ENCODE measurements at regions not wholly inside any gene's neighbourhood (a gene's known extent, or its start where the extent isn't known, plus 50 kb on each side); places are given as distances from the start of the nearest gene placed in this dataset.
"Not testable (repeated sequence)": the region's sequence is repeated elsewhere in the genome, so short reads cannot be mapped to it uniquely, and the experiment has no call there.

- H3K36me3 ChIP-seq (ENCODE audit: control insufficient read depth, low read length) = no peaks in the 10 kb centered on the region
- H3K9me3 ChIP-seq (ENCODE audit: control insufficient read depth, insufficient read depth, low read length) = peaks cover 3% of the 10 kb centered on the region; the same call in 1 of the 2 replicates
- no peaks in the 10 kb centered on the region for H3K79me2 ChIP-seq (ENCODE audit: control insufficient read depth, low read length)
- H3K9me2 ChIP-seq (replicated peaks; ENCODE audit: control insufficient read depth, low read length) = no peaks in the 10 kb centered on the region
- H3K4me1 ChIP-seq (ENCODE audit: control insufficient read depth, low read length) = no peaks in the 10 kb centered on the region
- H4K20me1 ChIP-seq (ENCODE audit: control insufficient read depth, insufficient read depth, low read depth, low read length) = no peaks in the 10 kb centered on the region
- H3K4me3 ChIP-seq (ENCODE audit: low read length) = no peak overlapping the region
- no peaks in the 10 kb centered on the region for H3K27me3 ChIP-seq (ENCODE audit: control insufficient read depth, low read length)
- TF ChIP-seq EZH2phosphoT487 (IDR thresholded peaks at IDR 0.05; ENCODE audit: borderline replicate concordance, low read length) = no peak
- TF ChIP-seq CTCF (IDR thresholded peaks at IDR 0.05; ENCODE audit: low read depth, low read length, poor library complexity, severe bottlenecking) = no peak
- H3K27ac ChIP-seq (ENCODE audit: low read depth, low read length) = no peak overlapping the region
- no peak overlapping the region for H3K4me2 ChIP-seq (ENCODE audit: low read length)
- H3F3A ChIP-seq (ENCODE audit: control insufficient read depth, insufficient read depth) = no peaks in the 10 kb centered on the region
These were observed 88.3 kb upstream of the PRDM9 start for GRCh38 chr5:23419115-23419514.

GRCh38 chr5:23412515-23412914 is 94.9 kb upstream of the PRDM9 start:
- H3K4me3 ChIP-seq (ENCODE audit: low read length) = no peak overlapping the region
- H3K27ac ChIP-seq (ENCODE audit: low read depth, low read length) = no peak overlapping the region
- H3K4me2 ChIP-seq (ENCODE audit: low read length) = no peak overlapping the region

GRCh38 chr5:23411994-23412393 is 95.4 kb upstream of the PRDM9 start:
- Histone ChIP-seq H3K36me3 (ENCODE audit: control insufficient read depth, low read length) (no peaks in the 10 kb centered on the region), H3K79me2 (ENCODE audit: control insufficient read depth, low read length) (no peaks in the 10 kb centered on the region), H4K20me1 (ENCODE audit: control insufficient read depth, insufficient read depth, low read depth, low read length) (no peaks in the 10 kb centered on the region), H3K4me2 (ENCODE audit: low read length) (no peak overlapping the region), H3K4me3 (ENCODE audit: low read length) (no peak overlapping the region), H3F3A (ENCODE audit: control insufficient read depth, insufficient read depth) (no peaks in the 10 kb centered on the region), H3K9me2 (replicated peaks; ENCODE audit: control insufficient read depth, low read length) (no peaks in the 10 kb centered on the region), H3K27me3 (ENCODE audit: control insufficient read depth, low read length) (no peaks in the 10 kb centered on the region), H3K4me1 (ENCODE audit: control insufficient read depth, low read length) (no peaks in the 10 kb centered on the region), H3K27ac (ENCODE audit: low read depth, low read length) (no peak overlapping the region), H3K9me3 (ENCODE audit: control insufficient read depth, insufficient read depth, low read length) (no peaks in the 10 kb centered on the region)
- no peak for TF ChIP-seq EZH2phosphoT487 (IDR thresholded peaks at IDR 0.05; ENCODE audit: borderline replicate concordance, low read length)
- no peak for TF ChIP-seq CTCF (IDR thresholded peaks at IDR 0.05; ENCODE audit: low read depth, low read length, poor library complexity, severe bottlenecking)

More at GRCh38 chr5:23412515-23412914, 94.9 kb upstream of the PRDM9 start:
- no peaks in the 10 kb centered on the region for H3K27me3 ChIP-seq (ENCODE audit: control insufficient read depth, low read length)
- H3K36me3 ChIP-seq (ENCODE audit: control insufficient read depth, low read length) = no peaks in the 10 kb centered on the region
- no peaks in the 10 kb centered on the region for H3K9me3 ChIP-seq (ENCODE audit: control insufficient read depth, insufficient read depth, low read length)
- no peaks in the 10 kb centered on the region for H3K79me2 ChIP-seq (ENCODE audit: control insufficient read depth, low read length)
- no peaks in the 10 kb centered on the region for H3K4me1 ChIP-seq (ENCODE audit: control insufficient read depth, low read length)
- TF ChIP-seq CTCF (IDR thresholded peaks at IDR 0.05; ENCODE audit: low read depth, low read length, poor library complexity, severe bottlenecking) = no peak
- TF ChIP-seq EZH2phosphoT487 (IDR thresholded peaks at IDR 0.05; ENCODE audit: borderline replicate concordance, low read length) = no peak
- H4K20me1 ChIP-seq (ENCODE audit: control insufficient read depth, insufficient read depth, low read depth, low read length) = no peaks in the 10 kb centered on the region
- no peaks in the 10 kb centered on the region for H3K9me2 ChIP-seq (replicated peaks; ENCODE audit: control insufficient read depth, low read length)
- H3F3A ChIP-seq (ENCODE audit: control insufficient read depth, insufficient read depth) = no peaks in the 10 kb centered on the region

- H4K20me1 ChIP-seq (ENCODE audit: control insufficient read depth, insufficient read depth, low read depth, low read length) = no peaks in the 10 kb centered on the region
- H3K4me1 ChIP-seq (ENCODE audit: control insufficient read depth, low read length) = no peaks in the 10 kb centered on the region
- H3F3A ChIP-seq (ENCODE audit: control insufficient read depth, insufficient read depth) = no peaks in the 10 kb centered on the region
- no peak overlapping the region for H3K4me3 ChIP-seq (ENCODE audit: low read length)
- no peak for TF ChIP-seq EZH2phosphoT487 (IDR thresholded peaks at IDR 0.05; ENCODE audit: borderline replicate concordance, low read length)
- TF ChIP-seq CTCF (IDR thresholded peaks at IDR 0.05; ENCODE audit: low read depth, low read length, poor library complexity, severe bottlenecking) = no peak
- no peaks in the 10 kb centered on the region for H3K36me3 ChIP-seq (ENCODE audit: control insufficient read depth, low read length)
- H3K4me2 ChIP-seq (ENCODE audit: low read length) = no peak overlapping the region
- H3K79me2 ChIP-seq (ENCODE audit: control insufficient read depth, low read length) = no peaks in the 10 kb centered on the region
- H3K27me3 ChIP-seq (ENCODE audit: control insufficient read depth, low read length) = no peaks in the 10 kb centered on the region
- no peak overlapping the region for H3K27ac ChIP-seq (ENCODE audit: low read depth, low read length)
- no peaks in the 10 kb centered on the region for H3K9me2 ChIP-seq (replicated peaks; ENCODE audit: control insufficient read depth, low read length)
- no peaks in the 10 kb centered on the region for H3K9me3 ChIP-seq (ENCODE audit: control insufficient read depth, insufficient read depth, low read length)
These were observed 96.2 kb upstream of the PRDM9 start for GRCh38 chr5:23411200-23411599.

- not testable (repeated sequence) for H3K9me2 ChIP-seq (replicated peaks; ENCODE audit: control insufficient read depth, low read length); H3K4me3 ChIP-seq (ENCODE audit: low read length); H3K27ac ChIP-seq (ENCODE audit: low read depth, low read length); H3K9me3 ChIP-seq (ENCODE audit: control insufficient read depth, insufficient read depth, low read length); H3K27me3 ChIP-seq (ENCODE audit: control insufficient read depth, low read length); H4K20me1 ChIP-seq (ENCODE audit: control insufficient read depth, insufficient read depth, low read depth, low read length); H3K4me2 ChIP-seq (ENCODE audit: low read length); H3K36me3 ChIP-seq (ENCODE audit: control insufficient read depth, low read length); H3F3A ChIP-seq (ENCODE audit: control insufficient read depth, insufficient read depth); H3K79me2 ChIP-seq (ENCODE audit: control insufficient read depth, low read length); H3K4me1 ChIP-seq (ENCODE audit: control insufficient read depth, low read length)
These were observed 96.6 kb upstream of the PRDM9 start for GRCh38 chr5:23410775-23411174.

Measured in DOHH2 (cell line).